Fibroblast of mammary gland (primary cell): ENCODE measurements at regions not wholly inside any gene's neighbourhood (a gene's known extent, or its start where the extent isn't known, plus 50 kb on each side); places are given as distances from the start of the nearest gene placed in this dataset.

Experiments used
- DNase-seq: peaks from one replicate; pipeline ENCODE4 v3.0.0-alpha.2; 2010; ENCODE audit warnings: low read depth
- H3K4me3 ChIP-seq: 2 replicates; pipeline ENCODE4 v1.5.1; 2011; ENCODE audit warnings: low read depth, mild to moderate bottlenecking, low read length, moderate library complexity; ENCODE audit not compliant: control insufficient read depth
- CTCF ChIP-seq: conservative IDR thresholded peaks from 2 replicates; pipeline ENCODE4 v1.5.1; 2011; ENCODE audit warnings: low read depth, low read length, inconsistent platforms; ENCODE audit not compliant: control insufficient read depth, insufficient read depth

DNA sequence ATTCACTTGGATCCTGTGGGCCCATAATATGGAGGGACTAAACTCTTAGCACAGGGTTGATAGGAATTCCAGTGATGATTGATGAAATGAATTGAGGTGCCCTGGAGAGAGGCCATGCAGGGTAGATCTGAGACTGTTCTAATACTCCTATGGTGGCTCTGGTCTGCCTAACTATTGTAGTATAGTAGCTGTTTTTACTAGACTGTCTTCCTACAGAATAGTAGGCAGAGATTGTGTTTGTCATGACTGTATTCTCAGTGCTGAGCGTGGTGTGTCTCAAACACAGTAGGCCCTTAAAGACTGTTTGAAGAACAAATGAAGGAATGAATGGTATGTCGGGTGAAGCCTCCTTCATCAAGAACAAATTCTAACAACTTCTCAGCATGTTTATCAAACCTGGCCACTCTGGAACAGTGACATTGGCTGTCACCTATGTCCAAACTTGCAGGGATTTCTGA, 107.0 kb upstream of the SESN3 start:
- no peak for TF ChIP-seq CTCF
- DNase-seq, result no peak
- H3K4me3 ChIP-seq, result no peak overlapping the region

GRCh38 chr11:95337175-95337957, 106.4 kb upstream of the SESN3 start:
- no peak for TF ChIP-seq CTCF
- peak; percentile 73 for DNase-seq
- no peak overlapping the region for H3K4me3 ChIP-seq

DNA sequence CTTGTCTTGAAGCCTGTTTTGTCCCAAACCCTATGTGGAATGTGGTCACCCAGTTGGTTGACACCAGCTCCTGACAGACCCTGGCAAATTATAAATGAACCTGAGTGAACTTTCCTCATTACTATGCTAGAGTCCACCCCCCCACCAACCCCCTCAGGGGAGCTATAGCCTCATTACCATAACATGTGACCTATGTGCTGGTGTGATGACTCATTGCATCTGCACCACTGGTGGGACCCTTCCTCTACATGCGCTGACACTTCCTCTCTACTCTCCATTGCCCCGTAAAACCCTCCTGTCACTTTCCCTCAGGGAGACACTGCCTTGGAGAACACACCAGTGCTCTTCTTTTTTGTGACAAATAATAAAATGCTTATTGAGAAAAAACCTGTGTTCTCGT, 105.0 kb upstream of the SESN3 start:
- no peak for TF ChIP-seq CTCF
- no peak overlapping the region for H3K4me3 ChIP-seq
- no peak for DNase-seq

DNA sequence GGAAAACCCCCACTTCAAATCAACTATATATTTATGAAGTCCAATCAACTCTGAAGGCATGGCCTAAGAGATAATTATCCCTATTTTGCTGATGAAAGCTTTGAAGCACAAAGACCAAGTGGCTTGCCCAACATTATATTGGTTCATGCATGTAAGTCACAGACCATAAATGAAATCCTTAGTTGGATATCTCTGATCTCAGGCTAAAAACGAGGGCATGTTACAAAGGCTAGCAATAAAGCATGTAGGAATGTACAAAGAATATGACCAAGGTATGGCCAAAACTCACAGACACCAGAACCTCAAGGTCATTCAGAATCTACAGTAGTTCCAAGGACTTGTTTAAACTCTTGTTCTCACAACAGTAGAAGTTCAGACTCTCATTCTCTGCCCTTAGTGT, 100.2 kb upstream of the SESN3 start:
- no peak for DNase-seq
- H3K4me3 ChIP-seq, result no peak overlapping the region
- no peak for TF ChIP-seq CTCF

DNA sequence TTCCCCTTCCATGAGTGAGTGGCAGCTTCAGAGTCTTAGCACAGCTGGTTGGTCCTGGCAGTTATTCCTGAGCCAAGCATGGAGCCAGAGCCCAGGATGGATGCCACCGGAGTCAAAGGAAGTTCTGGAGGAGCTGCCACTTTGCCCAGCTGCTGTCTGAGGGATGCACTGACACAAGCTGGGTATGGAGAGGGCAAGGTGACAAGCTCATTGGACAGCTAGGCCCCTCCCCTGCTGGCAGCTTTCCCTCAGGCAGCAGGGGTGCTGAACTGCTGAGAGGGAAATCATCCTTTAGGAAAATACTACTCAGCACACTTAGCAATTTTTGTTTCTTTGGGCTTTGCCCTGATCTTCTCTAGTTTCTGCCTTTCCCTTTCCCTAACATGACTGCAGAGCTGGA, 99.3 kb upstream of the SESN3 start:
- TF ChIP-seq CTCF, result no peak
- H3K4me3 ChIP-seq, result no peak overlapping the region
- no peak for DNase-seq

- no peak for DNase-seq
- no peak overlapping the region for H3K4me3 ChIP-seq
These were observed 96.4 kb upstream of the SESN3 start for GRCh38 chr11:95327273-95327948.

More at GRCh38 chr11:95327273-95327948, 96.4 kb upstream of the SESN3 start:
- TF ChIP-seq CTCF, result no peak
